NK-92 treated with Interleukin-12 subunit alpha and Interleukin-12 subunit beta, amount 100 ng/mL, for 24 hours (cell line): ENCODE measurements at regions not wholly inside any gene's neighbourhood (a gene's known extent, or its start where the extent isn't known, plus 50 kb on each side); places are given as distances from the start of the nearest gene placed in this dataset.

Experiments
- DNase-seq: peaks from one replicate; lab custom pipeline; 2025; lab: John Stamatoyannopoulos, UW

- no peak for DNase-seq
These were observed 65.9 kb upstream of the CPLX2 start for GRCh38 chr5:175805256-175806011.

GRCh38 chr5:175808711-175809110 is 62.7 kb upstream of the CPLX2 start:
- no peak for DNase-seq

DNA sequence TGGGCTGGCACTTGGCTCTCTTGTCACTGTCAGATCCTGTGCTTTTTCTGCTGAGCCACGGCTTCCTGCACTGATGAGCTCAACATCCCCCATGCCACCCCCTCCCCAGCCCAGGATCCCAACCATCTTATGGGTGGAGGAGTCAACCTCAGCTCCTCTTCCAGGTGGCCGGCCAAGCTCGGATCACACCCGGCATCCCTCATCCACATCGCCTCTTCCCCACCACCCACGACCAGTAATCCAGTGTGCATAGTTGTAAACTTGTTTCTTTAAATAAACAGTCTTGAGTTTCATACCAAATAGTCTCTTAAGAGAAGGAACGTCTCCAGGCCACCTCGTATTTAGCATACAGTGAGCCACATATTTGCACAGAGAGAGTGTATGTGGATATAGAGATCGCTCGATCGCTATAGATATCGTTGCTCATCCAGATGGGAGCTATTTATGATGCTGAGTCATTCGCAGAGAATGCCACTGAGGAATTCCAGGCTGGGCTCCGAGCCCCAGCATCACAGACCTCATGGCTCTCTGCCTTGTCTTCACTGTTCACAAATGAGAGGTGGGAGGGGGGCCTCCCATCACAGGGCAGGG is 61.8 kb upstream of the CPLX2 start:
- no peak for DNase-seq

- DNase-seq: no peak
These were observed 60.9 kb upstream of the CPLX2 start for GRCh38 chr5:175810457-175810856.

DNA sequence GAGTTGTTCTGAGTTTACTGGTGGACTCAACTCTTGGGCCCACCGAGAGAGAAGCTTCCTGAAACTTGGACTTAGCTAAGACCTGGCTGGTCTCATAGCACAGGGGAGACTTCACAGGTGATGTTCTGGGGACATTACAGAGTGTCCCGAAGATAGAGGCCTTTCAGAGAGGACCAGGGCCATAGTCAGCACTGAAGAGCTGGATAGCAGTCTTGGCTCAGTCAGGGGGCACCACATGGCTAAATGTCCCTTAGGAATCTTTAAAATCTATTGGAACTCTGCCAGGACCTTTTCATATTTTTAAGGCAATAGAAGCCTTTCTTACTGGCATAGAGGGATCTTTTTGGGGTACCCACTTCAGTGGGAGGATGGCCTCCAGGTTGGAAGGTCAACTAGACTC is 59.8 kb upstream of the CPLX2 start:
- DNase-seq: no peak

- no peak for DNase-seq
These were observed 57.3 kb upstream of the CPLX2 start for GRCh38 chr5:175813943-175814630.

DNA sequence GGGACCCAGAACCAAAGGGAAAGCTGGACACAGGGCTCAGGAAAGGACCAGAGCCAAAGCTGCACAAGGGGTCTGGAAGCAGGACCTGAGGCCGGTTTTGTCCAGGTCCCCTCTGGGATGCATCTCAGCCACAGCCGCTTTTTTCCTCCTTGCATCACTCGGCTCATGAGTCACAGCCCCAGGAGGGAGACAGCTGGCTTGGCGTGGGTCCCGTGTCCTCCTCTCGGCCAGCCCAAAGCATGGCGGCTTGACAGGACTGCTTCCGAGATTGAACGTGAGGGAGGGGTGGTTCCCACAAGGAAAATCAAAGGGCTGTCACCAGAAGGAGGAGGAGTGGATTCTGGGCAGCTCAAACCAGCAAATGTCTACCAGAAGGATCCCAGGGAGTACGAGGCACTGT is 56.7 kb upstream of the CPLX2 start:
- no peak for DNase-seq

GRCh38 chr5:175815126-175815913 is 56.1 kb upstream of the CPLX2 start:
- DNase-seq: no peak

DNA sequence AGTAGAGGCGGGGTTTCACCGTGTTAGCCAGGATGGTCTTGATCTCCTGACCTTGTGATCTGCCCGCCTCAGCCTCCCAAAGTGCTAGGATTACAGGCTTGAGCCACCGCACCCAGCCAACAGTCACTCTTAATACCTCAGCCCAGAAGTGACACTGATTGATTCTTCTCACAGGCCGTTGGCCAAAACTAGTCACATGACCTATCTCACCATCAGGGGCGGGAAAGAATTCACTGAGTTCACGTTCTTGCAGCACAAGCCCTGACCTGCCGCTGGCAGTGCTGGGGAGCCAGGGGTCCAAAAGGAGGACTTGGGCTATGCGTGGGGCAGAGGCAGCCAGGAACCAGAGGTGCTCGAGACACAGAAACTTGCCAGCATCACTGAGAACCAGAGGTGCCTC is 55.0 kb upstream of the CPLX2 start:
- no peak for DNase-seq

DNA sequence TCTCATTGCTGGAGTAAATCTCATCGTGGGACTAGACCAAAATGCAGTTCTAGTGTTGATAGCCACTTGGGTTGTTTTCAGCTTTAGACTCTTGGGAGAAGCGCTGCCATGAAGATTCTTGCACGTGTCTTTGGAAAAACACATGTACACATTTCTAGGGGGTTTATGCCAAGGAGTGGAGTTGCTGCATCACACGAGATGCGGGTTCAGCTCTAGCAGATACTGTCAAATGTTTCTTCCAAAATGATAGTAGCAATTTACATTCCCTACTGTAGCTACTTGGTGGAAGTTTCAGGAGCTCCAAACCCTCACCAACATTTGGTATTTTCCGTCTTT is 52.3 kb upstream of the CPLX2 start:
- no peak for DNase-seq

DNA sequence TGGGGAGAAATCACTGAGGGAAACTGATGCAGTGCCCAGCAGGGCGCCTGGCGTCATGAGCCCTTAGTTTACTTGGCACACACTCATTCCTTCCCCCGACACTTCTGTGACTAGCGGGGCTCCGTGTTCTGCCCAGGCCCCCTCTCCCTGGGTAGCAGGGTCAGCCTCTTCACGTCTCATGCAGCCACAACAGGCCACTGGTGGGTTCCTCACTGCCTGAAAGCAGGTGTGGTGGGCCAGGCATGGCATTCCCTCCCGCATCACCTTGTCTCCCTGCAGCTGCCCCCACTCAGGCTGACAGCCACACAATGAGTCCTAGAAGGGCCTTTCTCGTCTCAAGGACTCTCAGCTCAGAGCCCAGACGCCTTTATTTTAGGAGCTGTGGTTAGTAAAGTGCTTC is 51.1 kb upstream of the CPLX2 start:
- DNase-seq: no peak
